EL (cell line): ENCODE measurements at regions not wholly inside any gene's neighbourhood (a gene's known extent, or its start where the extent isn't known, plus 50 kb on each side); places are given as distances from the start of the nearest gene placed in this dataset.

ENCODE experiments used
- DNase-seq: peaks from one replicate; pipeline ENCODE4 v3.0.0-alpha.2; 2016

- DNase-seq: no peak
These were observed 359.4 kb upstream of the ARRDC3 start for GRCh38 chr5:91742550-91742949.

GRCh38 chr5:91741764-91742505, 358.8 kb upstream of the ARRDC3 start:
- no peak for DNase-seq

GRCh38 chr5:91730026-91730425, 346.9 kb upstream of the ARRDC3 start:
- DNase-seq: no peak

- no peak for DNase-seq
These were observed 344.3 kb upstream of the ARRDC3 start for GRCh38 chr5:91727463-91727862.

- no peak for DNase-seq
These were observed 339.8 kb upstream of the ARRDC3 start for GRCh38 chr5:91722736-91723467.

- peak; percentile 9 for DNase-seq
These were observed 329.6 kb upstream of the ARRDC3 start for GRCh38 chr5:91712718-91713117.

GRCh38 chr5:91707521-91707841, 324.4 kb upstream of the ARRDC3 start:
- no peak for DNase-seq

GRCh38 chr5:91706785-91707520, 323.8 kb upstream of the ARRDC3 start:
- peak; percentile 2 for DNase-seq

GRCh38 chr5:91703128-91703527, 320.0 kb upstream of the ARRDC3 start:
- DNase-seq: no peak

GRCh38 chr5:91699429-91699828, 316.3 kb upstream of the ARRDC3 start:
- DNase-seq: no peak

- DNase-seq: no peak
These were observed 308.5 kb upstream of the ARRDC3 start for GRCh38 chr5:91691592-91691991.

GRCh38 chr5:91690921-91691320, 307.8 kb upstream of the ARRDC3 start:
- no peak for DNase-seq

GRCh38 chr5:91687430-91687829, 304.3 kb upstream of the ARRDC3 start:
- DNase-seq: no peak

- DNase-seq: no peak
These were observed 301.5 kb upstream of the ARRDC3 start for GRCh38 chr5:91684625-91685024.

- DNase-seq: no peak
These were observed 287.4 kb upstream of the ARRDC3 start for GRCh38 chr5:91670563-91670962.

- DNase-seq: no peak
These were observed 287.0 kb upstream of the ARRDC3 start for GRCh38 chr5:91670122-91670521.

GRCh38 chr5:91668261-91668660, 285.1 kb upstream of the ARRDC3 start:
- DNase-seq: no peak

- no peak for DNase-seq
These were observed 269.6 kb upstream of the ARRDC3 start for GRCh38 chr5:91652678-91653077.

- DNase-seq: no peak
These were observed 268.6 kb upstream of the ARRDC3 start for GRCh38 chr5:91651704-91652103.

- no peak for DNase-seq
These were observed 262.2 kb upstream of the ARRDC3 start for GRCh38 chr5:91645347-91645746.

GRCh38 chr5:91643797-91644196, 260.7 kb upstream of the ARRDC3 start:
- no peak for DNase-seq

GRCh38 chr5:91642581-91642980, 259.5 kb upstream of the ARRDC3 start:
- no peak for DNase-seq

- peak; percentile 52 for DNase-seq
These were observed 258.7 kb upstream of the ARRDC3 start for GRCh38 chr5:91641730-91642350.

GRCh38 chr5:91639744-91640143, 256.6 kb upstream of the ARRDC3 start:
- no peak for DNase-seq
